Daoy (cell line): ENCODE measurements at regions not wholly inside any gene's neighbourhood (a gene's known extent, or its start where the extent isn't known, plus 50 kb on each side); places are given as distances from the start of the nearest gene placed in this dataset.
"Not testable (repeated sequence)": the region's sequence is repeated elsewhere in the genome, so short reads cannot be mapped to it uniquely, and the experiment has no call there.

ENCODE experiments used
- DNase-seq: peaks from one replicate; pipeline ENCODE4 v3.0.0-alpha.2; 2015; ENCODE audit warnings: low read depth

DNA sequence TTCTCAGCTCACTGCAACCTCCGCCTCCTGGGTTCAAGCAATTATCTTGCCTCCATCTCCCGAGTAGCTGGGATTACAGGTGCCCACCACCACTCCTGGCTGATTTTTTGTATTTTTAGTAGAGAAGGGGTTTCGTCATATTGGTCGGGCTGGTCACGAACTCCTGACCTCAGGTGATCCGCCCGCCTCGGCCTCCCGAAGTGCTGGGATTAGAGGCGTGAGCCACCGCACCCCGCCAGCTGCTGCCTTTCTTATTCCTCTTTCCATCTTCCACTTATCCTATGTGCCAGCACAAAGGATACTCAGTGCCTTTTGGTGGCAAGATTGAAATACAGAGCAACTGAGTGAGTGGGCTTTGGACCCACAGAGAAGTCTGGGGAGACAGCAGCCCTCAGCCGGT is 97.6 kb upstream of the HES1 start:
- not testable (repeated sequence) for DNase-seq

DNA sequence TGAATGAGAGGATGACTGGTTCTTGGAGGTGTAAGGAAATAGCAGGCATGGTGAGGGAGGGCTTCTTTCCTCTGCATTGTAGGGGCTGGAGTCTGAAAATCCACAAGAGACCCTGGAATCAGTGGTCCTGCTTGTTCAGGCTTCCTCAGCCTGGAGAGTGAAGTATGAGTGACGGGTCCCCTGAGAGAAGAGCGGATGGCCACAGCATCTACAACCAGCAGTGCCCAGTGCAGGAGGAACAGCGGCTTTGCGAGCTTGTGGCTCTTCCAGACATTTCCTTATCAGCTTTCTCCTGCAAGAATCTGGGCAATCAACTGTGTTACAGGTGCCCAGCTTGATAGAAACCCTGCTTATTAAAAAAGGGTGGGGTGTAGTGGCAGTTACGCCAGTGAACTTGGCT is 97.0 kb upstream of the HES1 start:
- DNase-seq: no peak

DNA sequence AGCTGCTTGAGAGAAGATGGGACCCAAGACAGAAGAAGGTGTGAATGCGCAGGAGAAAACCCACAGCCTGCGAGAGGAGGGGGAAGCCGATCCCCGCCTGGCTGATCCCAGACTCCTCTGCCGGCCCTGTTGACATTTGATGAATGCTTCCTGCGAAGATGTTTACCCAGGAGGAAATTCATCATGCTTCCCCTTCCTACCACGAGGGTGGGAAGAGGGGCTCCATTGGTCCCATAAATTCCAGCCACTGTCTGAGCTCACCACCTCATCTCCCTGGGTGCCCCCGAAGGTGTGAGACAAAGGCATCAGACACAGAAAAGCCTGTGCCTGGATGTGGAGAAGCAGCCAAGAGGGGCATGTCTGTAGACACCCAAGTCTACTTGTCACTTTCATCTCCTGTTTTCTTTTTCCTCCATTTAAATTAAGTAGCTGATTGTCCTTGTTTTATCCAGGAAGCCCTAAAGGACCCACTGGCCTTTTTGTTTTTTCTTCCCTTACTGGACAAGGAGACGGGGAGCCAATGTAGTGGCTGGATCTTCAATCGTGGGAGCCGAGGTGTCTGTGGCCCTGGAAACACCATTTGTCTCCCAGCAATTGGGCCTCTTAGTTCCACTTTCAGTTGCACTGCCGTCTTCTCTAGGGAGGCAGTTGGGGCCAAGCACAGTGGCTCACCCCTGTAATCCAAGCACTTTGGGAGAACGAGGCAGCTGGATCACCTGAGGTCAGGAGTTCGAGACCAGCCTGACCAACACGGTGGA is 95.3 kb upstream of the HES1 start:
- no peak for DNase-seq

GRCh38 chr3:194042927-194043326 is 93.0 kb upstream of the HES1 start:
- peak; percentile 89 for DNase-seq

GRCh38 chr3:194043516-194043915 is 92.4 kb upstream of the HES1 start:
- DNase-seq: peak; percentile 85

DNA sequence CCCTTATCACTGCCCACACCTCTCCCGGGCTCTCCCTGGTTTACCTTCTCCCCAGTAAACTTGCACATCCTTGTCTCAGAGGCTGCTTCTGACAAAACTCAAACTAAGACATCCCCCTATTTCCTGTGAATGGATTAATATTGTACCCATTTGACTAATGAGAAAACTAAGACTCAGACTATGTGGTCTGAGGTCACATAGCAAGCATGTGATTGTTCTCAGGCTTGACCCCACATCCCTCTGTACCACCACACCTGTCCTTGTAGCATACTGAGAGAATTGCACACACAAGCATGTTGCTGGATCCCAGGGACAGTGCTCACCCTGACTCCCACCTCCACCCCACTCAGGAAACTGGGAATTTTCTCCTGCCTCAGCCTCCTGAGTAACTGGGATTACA is 90.7 kb upstream of the HES1 start:
- DNase-seq: no peak

DNA sequence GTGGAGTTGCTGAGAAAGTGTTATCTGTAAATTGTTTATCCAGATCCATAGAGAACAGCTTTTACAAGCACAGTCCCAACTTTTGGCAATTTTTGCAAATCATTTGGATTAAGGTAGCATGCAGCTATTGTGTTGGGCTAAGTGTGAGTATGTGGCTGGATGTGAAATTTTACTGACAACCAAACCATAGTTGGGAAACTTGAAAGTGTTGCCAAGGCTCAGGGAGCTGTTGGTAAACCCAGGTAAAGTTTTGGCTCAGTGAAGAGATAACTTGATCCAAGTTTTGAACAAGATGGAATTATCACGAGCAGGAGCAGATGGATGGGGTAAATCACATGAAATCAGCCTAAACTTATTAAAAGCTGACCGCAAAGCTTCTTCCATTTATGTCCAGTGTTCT is 90.0 kb upstream of the HES1 start:
- DNase-seq: no peak

DNA sequence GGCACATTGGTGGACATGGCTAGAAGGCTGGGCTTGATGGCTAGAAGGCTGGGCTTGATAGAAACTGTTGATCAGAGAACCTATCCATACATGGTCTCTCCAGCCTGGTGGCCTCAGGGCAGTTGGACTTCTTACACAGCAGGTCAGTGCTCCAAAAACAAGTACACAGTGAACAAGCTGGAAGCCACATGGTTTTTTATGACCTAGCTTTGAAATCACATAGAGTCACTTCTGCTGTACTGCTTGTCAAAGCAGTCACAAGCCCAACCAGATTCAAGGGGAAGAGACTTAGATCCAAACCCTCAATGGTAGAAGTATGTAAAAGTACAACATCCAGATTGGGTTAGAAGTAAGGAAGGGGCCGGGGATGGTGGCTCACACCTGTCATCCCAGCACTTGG is 89.4 kb upstream of the HES1 start:
- no peak for DNase-seq

DNA sequence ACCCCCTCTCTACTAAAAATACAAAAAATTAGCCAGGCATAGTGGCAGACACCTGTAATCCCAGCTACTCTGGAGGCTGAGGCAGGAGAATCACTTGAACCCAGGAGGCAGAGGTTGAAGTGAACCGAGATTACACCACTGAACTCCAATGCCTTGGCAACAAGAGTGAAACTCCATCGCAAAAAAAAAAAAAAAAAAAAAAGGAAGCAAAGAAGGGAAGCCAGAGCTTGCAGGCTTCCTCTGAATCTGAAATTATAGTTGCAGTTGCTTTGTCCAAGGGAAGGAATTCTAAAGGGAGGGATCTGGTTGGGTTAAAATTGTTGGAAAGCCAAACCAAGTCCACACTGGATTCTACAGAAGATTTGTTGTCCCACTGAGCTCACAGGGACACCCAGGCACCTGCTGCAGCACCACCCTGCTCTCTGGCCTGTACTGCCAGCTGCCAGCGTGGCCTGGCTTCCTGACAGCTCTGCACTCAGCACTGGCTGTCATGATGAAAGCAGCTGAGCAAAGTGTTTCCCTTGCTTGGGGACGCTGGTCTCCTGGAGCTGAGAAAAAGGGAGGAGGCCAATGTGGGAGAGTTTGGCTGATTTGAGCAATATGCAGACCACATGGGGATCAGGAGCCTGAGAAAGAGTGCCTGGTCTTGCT is 88.8 kb upstream of the HES1 start:
- no peak for DNase-seq

DNA sequence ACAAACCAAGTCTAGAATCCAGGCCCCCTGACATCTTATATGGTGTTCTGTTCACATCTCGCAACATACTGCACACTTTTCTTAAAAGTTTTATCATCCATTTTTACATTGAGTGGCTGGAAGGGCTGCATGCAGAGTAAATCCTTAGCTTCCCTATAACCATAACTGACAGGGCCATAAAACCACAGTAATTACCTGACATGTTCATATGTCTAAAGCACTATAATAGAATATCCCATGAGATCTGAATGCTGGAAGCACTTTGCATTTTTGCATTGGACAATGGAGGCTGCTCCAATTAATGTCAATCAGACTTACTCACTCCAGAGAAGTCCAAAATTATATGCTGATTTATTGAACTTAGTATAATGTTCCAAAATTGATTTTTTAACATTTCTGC is 86.6 kb upstream of the HES1 start:
- DNase-seq: no peak

- DNase-seq: no peak
Observed at GRCh38 chr3:194050782-194051320, 85.1 kb upstream of the HES1 start.

DNA sequence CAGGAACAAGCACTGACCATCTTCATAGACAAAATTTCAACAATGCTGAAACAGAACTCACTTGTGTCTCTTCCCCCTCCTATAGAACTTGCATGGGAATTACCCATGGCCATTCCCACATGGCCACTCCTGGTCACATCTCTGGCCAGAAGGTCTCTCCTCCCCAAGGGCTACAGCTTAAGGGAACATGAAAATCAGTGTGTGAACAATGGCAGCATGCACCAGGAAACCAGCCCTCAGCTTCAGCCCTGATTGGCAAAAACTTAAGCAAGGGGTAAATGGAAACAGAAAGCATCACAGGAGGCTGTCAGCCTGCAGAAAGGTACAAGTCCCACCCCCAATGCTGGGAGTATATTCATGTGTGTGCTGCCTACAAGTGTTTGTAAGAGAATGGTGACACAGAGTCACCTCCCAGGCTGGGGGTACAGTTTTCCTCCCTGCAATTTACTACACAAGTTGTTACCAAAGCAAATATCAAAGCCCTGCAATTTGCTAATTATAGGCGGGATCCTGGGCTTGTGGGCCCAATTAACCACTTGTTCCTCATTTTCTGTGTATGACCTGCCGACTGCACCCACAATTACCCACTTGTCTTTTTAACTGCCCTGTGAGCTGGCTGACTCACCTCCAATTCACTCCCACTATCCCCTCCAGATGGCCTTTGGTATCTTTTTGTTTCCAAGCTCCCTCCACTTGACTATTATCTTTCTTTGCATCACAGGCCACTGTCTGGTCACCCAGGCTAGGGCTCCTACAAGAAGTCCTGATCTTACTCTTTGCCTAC is 84.4 kb upstream of the HES1 start:
- peak; percentile 46 for DNase-seq

GRCh38 chr3:194053136-194053535 is 82.8 kb upstream of the HES1 start:
- DNase-seq: no peak

DNA sequence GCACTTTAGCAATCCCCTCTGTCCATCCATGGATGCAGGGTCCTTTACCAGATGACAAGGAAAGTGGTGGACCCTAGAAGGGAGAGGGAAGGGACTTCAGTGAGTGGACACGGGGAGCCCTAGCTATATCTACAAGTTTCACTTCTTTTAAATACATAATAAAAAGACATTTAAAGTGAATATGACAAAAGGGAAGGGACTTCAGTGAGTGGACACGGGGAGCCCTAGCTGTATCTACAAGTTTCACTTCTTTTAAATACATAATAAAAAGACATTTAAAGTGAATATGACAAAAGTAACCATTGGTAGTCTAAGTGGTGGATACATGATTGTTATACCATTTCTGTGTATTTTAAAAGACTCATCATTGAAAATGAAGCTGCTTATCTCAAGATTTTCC is 81.9 kb upstream of the HES1 start:
- no peak for DNase-seq

DNA sequence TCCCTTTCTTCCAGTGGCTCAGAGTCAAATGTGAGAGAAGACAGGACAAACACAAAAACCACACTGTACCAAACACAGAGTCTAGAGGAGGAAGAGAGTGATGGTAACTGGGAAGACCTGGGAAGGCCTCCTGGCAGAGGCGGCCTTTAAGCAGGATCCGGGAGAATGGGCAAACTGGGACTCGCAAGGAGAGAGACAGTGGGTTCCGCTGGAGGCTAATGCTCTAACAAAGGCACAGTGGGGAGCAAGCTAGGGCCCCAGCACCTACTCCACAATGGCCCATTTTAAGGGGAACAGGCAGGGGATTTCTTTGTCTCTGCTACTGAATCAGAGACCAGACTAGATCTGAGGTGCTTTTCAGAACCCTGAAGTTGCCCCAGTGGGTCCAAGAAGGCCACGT is 81.4 kb upstream of the HES1 start:
- no peak for DNase-seq

DNA sequence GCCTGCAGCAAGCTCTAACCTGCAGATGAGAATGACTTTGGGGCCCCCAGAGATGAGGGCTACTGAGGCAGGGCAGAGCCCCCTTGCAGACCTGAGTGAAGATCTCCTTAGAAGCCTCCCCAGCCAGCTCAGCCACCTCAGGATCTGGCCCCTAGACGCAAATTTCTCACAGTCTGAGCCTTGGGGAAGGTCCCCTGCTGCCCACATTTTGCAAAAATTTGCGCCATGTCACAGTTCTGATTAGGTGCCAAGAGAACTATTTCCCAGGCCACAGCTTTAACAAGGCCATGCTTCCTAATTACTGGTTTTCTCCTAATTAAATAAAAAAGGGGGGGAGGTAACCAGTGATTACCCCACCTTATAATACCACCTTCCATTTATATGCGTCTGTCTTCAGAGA is 81.0 kb upstream of the HES1 start:
- DNase-seq: no peak

GRCh38 chr3:194056323-194056722 is 79.6 kb upstream of the HES1 start:
- DNase-seq: peak; percentile 45

GRCh38 chr3:194056731-194057415 is 79.1 kb upstream of the HES1 start:
- no peak for DNase-seq

GRCh38 chr3:194057570-194058188 is 78.3 kb upstream of the HES1 start:
- DNase-seq: no peak

- DNase-seq: peak; percentile 59
Observed at GRCh38 chr3:194058189-194058571, 77.8 kb upstream of the HES1 start.

- DNase-seq: no peak
Observed at GRCh38 chr3:194058753-194059152, 77.2 kb upstream of the HES1 start.
